ENCODE measurements at regions not wholly inside any gene's neighbourhood (a gene's known extent, or its start where the extent isn't known, plus 50 kb on each side); places are given as distances from the start of the nearest gene placed in this dataset.

DNA sequence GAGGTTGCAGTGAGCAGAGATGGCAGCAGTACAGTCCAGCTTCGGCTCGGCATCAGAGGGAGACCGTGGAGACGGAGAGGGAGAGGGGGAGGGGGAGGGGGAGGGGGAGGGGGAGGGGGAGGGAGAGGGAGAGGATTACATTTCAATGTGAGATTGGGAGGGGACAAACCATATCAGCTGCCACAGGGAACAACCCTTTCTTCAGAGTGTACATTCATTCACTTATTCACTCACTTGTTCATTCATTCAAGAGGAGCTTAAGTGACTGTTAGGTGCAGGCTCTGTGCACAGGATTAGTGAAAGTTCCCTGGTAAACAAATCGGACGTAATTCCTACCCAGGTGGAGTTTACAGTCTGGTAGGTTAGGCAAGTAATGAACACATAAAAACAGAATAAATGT, 65.6 kb upstream of the MEDAG start:
- TF ChIP-seq, protein P1, sequence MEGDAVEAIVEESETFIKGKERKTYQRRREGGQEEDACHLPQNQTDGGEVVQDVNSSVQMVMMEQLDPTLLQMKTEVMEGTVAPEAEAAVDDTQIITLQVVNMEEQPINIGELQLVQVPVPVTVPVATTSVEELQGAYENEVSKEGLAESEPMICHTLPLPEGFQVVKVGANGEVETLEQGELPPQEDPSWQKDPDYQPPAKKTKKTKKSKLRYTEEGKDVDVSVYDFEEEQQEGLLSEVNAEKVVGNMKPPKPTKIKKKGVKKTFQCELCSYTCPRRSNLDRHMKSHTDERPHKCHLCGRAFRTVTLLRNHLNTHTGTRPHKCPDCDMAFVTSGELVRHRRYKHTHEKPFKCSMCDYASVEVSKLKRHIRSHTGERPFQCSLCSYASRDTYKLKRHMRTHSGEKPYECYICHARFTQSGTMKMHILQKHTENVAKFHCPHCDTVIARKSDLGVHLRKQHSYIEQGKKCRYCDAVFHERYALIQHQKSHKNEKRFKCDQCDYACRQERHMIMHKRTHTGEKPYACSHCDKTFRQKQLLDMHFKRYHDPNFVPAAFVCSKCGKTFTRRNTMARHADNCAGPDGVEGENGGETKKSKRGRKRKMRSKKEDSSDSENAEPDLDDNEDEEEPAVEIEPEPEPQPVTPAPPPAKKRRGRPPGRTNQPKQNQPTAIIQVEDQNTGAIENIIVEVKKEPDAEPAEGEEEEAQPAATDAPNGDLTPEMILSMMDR (IDR thresholded peaks at IDR 0.05; ENCODE audit: borderline replicate concordance): no peak
- Histone ChIP-seq H3K27me3 (ENCODE audit: low read depth) (peaks cover 24% of the 10 kb centered on the region), H3K27ac (replicated peaks) (no peak overlapping the region), H3K36me3 (no peaks in the 10 kb centered on the region), H3K4me3 (no peak overlapping the region), H3K4me1 (no peaks in the 10 kb centered on the region), H3K9me3 (replicated peaks) (no peaks in the 10 kb centered on the region)
- intact Hi-C loops (cut with micrococcal nuclease): no loop called here
- DNase-seq: no peak

DNA sequence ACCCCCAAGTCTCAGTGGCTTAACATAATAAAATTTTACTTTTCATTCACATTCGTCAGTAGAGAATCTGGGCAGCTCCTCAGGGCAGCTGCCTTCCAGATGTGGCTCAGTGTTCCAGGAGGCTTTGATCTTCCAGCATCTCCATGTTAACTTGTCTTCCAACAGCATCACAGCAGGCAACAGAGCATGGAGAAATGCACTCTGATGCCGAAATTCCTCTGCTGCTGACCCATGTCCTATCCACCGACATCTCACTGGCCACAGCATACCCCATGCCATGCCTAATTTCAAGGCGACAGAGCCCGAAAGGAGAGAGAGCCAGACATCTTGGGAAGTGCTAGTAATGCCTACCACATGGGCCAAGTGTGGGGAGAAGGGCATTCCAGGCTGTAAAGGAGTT, 64.9 kb upstream of the MEDAG start:
- no peaks in the 10 kb centered on the region for H3K4me1 ChIP-seq
- intact Hi-C loops (cut with micrococcal nuclease): no loop called here
- TF ChIP-seq, protein P1 (IDR thresholded peaks at IDR 0.05; ENCODE audit: borderline replicate concordance): no peak
- peaks cover 3% of the 10 kb centered on the region for H3K9me3 ChIP-seq (replicated peaks)
- H3K27me3 ChIP-seq (ENCODE audit: low read depth): peaks cover 21% of the 10 kb centered on the region
- no peak for DNase-seq
- no peaks in the 10 kb centered on the region for H3K36me3 ChIP-seq
- no peak overlapping the region for H3K4me3 ChIP-seq
- H3K27ac ChIP-seq (replicated peaks): no peak overlapping the region

DNA sequence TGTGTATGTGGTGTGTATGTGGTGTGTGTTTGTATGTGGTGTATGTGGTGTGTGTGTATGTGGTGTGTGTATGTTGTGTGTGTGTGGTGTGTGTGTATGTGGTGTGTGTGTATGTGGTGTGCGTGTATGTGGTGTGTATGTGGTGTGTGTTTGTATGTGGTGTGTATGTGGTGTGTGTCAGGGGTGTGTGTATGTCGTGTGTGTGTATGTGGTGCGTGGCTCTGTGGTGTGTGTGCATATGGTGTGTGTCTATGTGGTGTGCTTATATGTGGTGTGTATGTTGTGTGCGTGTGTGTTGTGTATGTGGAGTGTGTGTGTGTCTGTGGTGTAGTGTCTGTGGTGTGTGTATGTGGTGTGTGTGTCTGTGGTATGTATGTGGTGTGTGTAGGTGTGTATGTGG, 62.5 kb upstream of the MEDAG start:
- intact Hi-C loops (cut with micrococcal nuclease): no loop called here

DNA sequence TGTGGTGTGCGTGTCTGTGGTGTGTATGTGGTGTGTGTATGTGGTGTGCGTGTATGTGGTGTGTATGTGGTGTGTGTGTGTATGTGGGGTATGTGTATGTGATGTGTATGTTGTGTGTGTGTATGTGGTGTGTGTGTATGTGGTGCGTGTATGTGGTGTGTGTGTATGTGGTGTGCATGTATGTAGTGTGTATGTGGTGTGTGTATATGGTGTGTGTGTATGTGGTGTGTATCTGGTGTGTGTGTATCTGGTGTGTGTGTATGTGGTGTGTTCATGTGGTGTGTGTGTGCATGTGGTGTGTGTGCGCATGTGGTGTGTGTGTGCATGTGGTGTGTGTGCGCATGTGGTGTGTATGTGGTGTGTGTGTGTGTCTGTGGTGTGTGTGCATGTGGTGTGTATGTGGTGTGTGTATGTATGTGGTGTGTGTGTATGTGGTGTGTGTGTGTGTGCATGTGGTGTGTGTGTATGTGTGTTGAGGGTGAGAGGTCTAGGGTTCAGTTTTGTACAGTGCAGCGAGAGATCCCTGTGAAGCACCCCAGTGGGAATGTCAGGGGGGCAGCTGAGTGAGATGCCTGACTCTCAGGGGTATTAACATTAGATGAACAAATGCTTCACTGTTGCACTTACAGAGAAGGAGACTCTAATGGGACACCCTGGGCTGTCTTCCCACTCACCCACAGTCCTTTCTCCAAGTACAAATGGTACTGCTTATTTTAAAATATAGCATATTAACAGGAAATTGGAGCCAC, 61.3 kb upstream of the MEDAG start:
- no peaks in the 10 kb centered on the region for H3K4me1 ChIP-seq
- intact Hi-C loops (cut with micrococcal nuclease): no loop called here
- H3K27ac ChIP-seq (replicated peaks): no peak overlapping the region
- TF ChIP-seq, protein P1 (IDR thresholded peaks at IDR 0.05; ENCODE audit: borderline replicate concordance): no peak
- peaks cover 17% of the 10 kb centered on the region for H3K9me3 ChIP-seq (replicated peaks)
- no peak overlapping the region for H3K4me3 ChIP-seq
- no peaks in the 10 kb centered on the region for H3K27me3 ChIP-seq (ENCODE audit: low read depth)
- no peak for DNase-seq
- H3K36me3 ChIP-seq: no peaks in the 10 kb centered on the region

More for the DNA sequence above, 62.5 kb upstream of the MEDAG start:
- H3K36me3 ChIP-seq: no peaks in the 10 kb centered on the region
- H3K27me3 ChIP-seq (ENCODE audit: low read depth): no peaks in the 10 kb centered on the region
- H3K4me3 ChIP-seq: no peak overlapping the region
- no peak overlapping the region for H3K27ac ChIP-seq (replicated peaks)
- no peak for DNase-seq
- H3K4me1 ChIP-seq: no peaks in the 10 kb centered on the region
- TF ChIP-seq, protein P1 (IDR thresholded peaks at IDR 0.05; ENCODE audit: borderline replicate concordance): no peak
- H3K9me3 ChIP-seq (replicated peaks): peaks cover 17% of the 10 kb centered on the region

DNA sequence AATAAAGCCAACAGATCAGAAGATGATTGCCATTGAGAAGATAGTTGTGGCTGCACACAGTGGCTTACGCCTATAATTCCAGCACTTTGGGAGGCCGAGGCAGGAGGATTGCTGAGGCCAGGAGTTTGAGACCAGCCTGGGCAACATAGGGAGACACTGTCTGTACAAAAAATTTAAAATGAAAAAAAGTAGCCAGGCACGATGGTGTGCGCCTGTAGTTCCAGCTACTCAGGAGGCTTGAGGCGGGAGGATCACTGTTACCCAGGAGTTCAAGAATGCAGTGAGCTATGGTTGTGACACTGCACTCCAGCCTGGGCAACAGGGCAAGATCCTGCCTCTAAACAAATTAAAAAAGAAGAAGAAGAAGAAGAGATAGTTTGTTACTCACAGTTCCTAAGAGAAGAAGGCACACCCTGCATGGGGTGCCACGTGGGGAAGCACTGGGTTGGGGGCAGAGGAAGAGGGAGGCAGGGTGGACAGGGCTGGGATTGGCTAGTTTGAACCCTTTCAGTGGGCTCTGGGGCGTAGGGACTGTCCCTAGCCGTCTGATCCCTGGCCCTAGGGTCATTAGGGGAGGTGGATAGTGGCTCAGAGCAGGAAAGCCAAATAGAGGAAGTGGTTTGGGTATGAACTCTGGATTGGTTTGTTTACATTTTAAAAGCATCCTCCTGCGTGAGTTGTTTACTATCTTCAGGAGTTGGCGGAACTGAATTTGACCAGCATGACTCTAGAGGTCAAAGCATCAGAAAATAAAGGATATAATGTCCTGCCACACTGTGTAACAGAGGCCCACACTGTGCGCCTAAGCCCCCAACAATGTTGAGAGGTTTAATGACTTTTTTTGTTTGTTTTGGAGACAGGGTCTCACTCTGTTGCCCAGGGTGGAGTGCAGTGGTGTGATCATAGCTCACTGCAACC, 60.5 kb upstream of the MEDAG start:
- no peaks in the 10 kb centered on the region for H3K4me1 ChIP-seq
- H3K27ac ChIP-seq (replicated peaks): no peak overlapping the region
- H3K4me3 ChIP-seq: no peak overlapping the region
- H3K36me3 ChIP-seq: no peaks in the 10 kb centered on the region
- DNase-seq: no peak
- TF ChIP-seq, protein P1 (IDR thresholded peaks at IDR 0.05; ENCODE audit: borderline replicate concordance): no peak
- peaks cover 20% of the 10 kb centered on the region for H3K9me3 ChIP-seq (replicated peaks)
- intact Hi-C loops (cut with micrococcal nuclease): no loop called here
- no peaks in the 10 kb centered on the region for H3K27me3 ChIP-seq (ENCODE audit: low read depth)
